Upper lobe of left lung (tissue), 6 donors: ENCODE measurements at regions not wholly inside any gene's neighbourhood (a gene's known extent, or its start where the extent isn't known, plus 50 kb on each side); places are given as distances from the start of the nearest gene placed in this dataset.

Experiments
- ATAC-seq, 2 donors: fragments of 200-7000 bp; cut with Tn5 transposase; one replicate each; pipeline ENCODE4 v1.9.1; 2022; ENCODE audit warnings: mild to moderate bottlenecking in 2 of 2, moderate library complexity in 2 of 2; ENCODE audit not compliant: low FRiP score in 2 of 2
- DNase-seq, 2 donors: peaks; one replicate each; pipeline ENCODE4 v3.0.0-alpha.2; 2019 to 2020
- H3K27ac ChIP-seq, 4 donors: fragments of 200-600 bp; sonication (generic); one replicate each; pipeline ENCODE4 v1.5.1; 2016 to 2019
- H3K27me3 ChIP-seq, 4 donors: fragments of 200-600 bp; sonication (generic); one replicate each; pipeline ENCODE4 v1.5.1; 2017 to 2019
- H3K36me3 ChIP-seq, 4 donors: fragments of 200-600 bp; sonication (generic); one replicate each; pipeline ENCODE4 v1.5.1; 2016 to 2019
- H3K4me1 ChIP-seq, 4 donors: fragments of 200-600 bp; sonication (generic); one replicate each; pipeline ENCODE4 v1.5.1; 2018 to 2019
- H3K4me3 ChIP-seq, 4 donors: fragments of 200-600 bp; sonication (generic); one replicate each; pipeline ENCODE4 v1.5.1; 2017 to 2019; ENCODE audit warnings: mild to moderate bottlenecking in 2 of 4, moderate library complexity in 1 of 4
- H3K9me3 ChIP-seq, 4 donors: fragments of 200-600 bp; sonication (generic); one replicate each; pipeline ENCODE4 v1.5.1; 2018 to 2019
- EP300 ChIP-seq, 4 donors: sonication (generic); formaldehyde crosslinking; IDR thresholded peaks; one replicate each; pipeline ENCODE4 v1.5.1; 2017; ENCODE audit warnings: antibody characterized with exemption in 4 of 4, control low read depth in 2 of 4
- POLR2A ChIP-seq, 4 donors: fragments of 450-650 bp; IDR thresholded peaks; one replicate each; pipeline ENCODE4 v1.5.1; 2016 to 2017; ENCODE audit warnings: antibody characterized with exemption in 4 of 4, mild to moderate bottlenecking in 2 of 4
- POLR2AphosphoS5 ChIP-seq, 2 donors: sonication (generic); formaldehyde crosslinking; IDR thresholded peaks; one replicate each; pipeline ENCODE4 v1.5.1; 2017; ENCODE audit warnings: antibody characterized with exemption in 2 of 2
- whole genome bisulfite sequencing, 2 donors: methylation state at CpG; one replicate each; pipeline ENCODE4 v1.1.5; 2017 to 2018; 5-methylcytosine and 5-hydroxymethylcytosine counted together
- TF ChIP-seq, protein P1 (sequence below), 6 experiments: fragments of 450-650 bp in 4 of 6; fragments of 200-600 bp in 2 of 6; sonication (generic) in 2 of 6; IDR thresholded peaks; one replicate each; pipeline ENCODE4 v1.5.1; 2016 to 2019; ENCODE audit warnings: antibody characterized with exemption in 6 of 6
- donor health status: DM: no; HTN: no; CAD: no; lungs with moderate emphysema.
- donor health status: DM: no; HTN: yes; CAD: no; lungs with severe emphysema.

- TF ChIP-seq EP300 (IDR thresholded peaks at IDR 0.05) (no peak), POLR2A (IDR thresholded peaks at IDR 0.05) (no peak), POLR2AphosphoS5 (IDR thresholded peaks at IDR 0.05) (no peak)
- TF ChIP-seq, protein P1, sequence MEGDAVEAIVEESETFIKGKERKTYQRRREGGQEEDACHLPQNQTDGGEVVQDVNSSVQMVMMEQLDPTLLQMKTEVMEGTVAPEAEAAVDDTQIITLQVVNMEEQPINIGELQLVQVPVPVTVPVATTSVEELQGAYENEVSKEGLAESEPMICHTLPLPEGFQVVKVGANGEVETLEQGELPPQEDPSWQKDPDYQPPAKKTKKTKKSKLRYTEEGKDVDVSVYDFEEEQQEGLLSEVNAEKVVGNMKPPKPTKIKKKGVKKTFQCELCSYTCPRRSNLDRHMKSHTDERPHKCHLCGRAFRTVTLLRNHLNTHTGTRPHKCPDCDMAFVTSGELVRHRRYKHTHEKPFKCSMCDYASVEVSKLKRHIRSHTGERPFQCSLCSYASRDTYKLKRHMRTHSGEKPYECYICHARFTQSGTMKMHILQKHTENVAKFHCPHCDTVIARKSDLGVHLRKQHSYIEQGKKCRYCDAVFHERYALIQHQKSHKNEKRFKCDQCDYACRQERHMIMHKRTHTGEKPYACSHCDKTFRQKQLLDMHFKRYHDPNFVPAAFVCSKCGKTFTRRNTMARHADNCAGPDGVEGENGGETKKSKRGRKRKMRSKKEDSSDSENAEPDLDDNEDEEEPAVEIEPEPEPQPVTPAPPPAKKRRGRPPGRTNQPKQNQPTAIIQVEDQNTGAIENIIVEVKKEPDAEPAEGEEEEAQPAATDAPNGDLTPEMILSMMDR (IDR thresholded peaks at IDR 0.05) = no peak
- peaks cover 0 to 6% (median 0%) of the 10 kb centered on the region in 4 donors for H3K9me3 ChIP-seq
- no peaks in the 10 kb centered on the region for H3K27me3 ChIP-seq
- H3K4me1 ChIP-seq = no peaks in the 10 kb centered on the region
- WGBS, 2 donors = 67 to 88% methylated on average over 5 of the region's 5 CpGs
- H3K27ac ChIP-seq = no peak overlapping the region
- no peak for DNase-seq
- no peaks in the 10 kb centered on the region for H3K36me3 ChIP-seq
- ATAC-seq = no peak
- no peak overlapping the region for H3K4me3 ChIP-seq
Measured at GRCh38 chr7:98479318-98479717, 78.4 kb upstream of the BAIAP2L1 start.

GRCh38 chr7:98475352-98475751 lies 74.5 kb upstream of the BAIAP2L1 start:
- Histone ChIP-seq H3K4me1 (peaks cover 5 to 9% (median 7%) of the 10 kb centered on the region in 4 donors), H3K9me3 (peaks cover 0 to 3% (median 0%) of the 10 kb centered on the region in 4 donors), H3K27ac (no peak overlapping the region), H3K27me3 (peaks cover 0 to 7% (median 0%) of the 10 kb centered on the region in 4 donors), H3K36me3 (no peaks in the 10 kb centered on the region), H3K4me3 (no peak overlapping the region)
- 78 to 87% methylated on average over 3 of the region's 3 CpGs for WGBS, 2 donors
- TF ChIP-seq POLR2A (IDR thresholded peaks at IDR 0.05) (no peak), POLR2AphosphoS5 (IDR thresholded peaks at IDR 0.05) (no peak), EP300 (IDR thresholded peaks at IDR 0.05) (no peak)
- TF ChIP-seq, protein P1 (IDR thresholded peaks at IDR 0.05) = no peak
- DNase-seq (no peak), ATAC-seq (no peak)

GRCh38 chr7:98474558-98474957 lies 73.7 kb upstream of the BAIAP2L1 start:
- peaks cover 0 to 8% (median 0%) of the 10 kb centered on the region in 4 donors for H3K27me3 ChIP-seq
- 88 to 90% methylated on average over 7 of the region's 7 CpGs for WGBS, 2 donors
- TF ChIP-seq POLR2A (IDR thresholded peaks at IDR 0.05) = no peak
- TF ChIP-seq, protein P1 (IDR thresholded peaks at IDR 0.05) = no peak
- TF ChIP-seq POLR2AphosphoS5 (IDR thresholded peaks at IDR 0.05) = no peak
- no peak for TF ChIP-seq EP300 (IDR thresholded peaks at IDR 0.05)
- no peaks in the 10 kb centered on the region for H3K9me3 ChIP-seq
- H3K4me3 ChIP-seq = no peak overlapping the region
- peaks cover 5 to 10% (median 7%) of the 10 kb centered on the region in 4 donors for H3K4me1 ChIP-seq
- no peak for DNase-seq
- no peak for ATAC-seq
- H3K36me3 ChIP-seq = no peaks in the 10 kb centered on the region
- no peak overlapping the region for H3K27ac ChIP-seq

DNA sequence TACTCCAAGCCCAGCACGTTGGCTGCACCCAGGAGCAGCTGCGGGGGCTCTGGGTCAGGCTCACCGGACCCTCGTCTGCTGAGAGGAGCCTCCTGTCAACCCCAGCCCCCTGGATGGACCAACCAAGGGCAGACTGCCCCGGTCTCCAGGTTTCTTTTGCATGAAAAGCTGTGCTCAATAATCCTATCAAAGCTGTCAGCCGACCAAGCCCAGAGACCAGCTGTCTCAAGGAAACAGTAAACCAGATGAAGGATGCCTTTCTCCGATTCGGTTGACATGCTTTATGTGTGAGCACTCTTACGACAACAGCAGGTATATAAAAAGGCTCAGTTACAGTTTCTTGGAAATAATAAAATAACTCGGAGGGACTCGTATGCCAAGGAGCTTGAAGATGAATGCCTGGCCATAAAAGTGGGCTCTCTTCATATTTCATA lies 71.6 kb upstream of the BAIAP2L1 start:
- H3K9me3 ChIP-seq = peaks cover 0 to 4% (median 0%) of the 10 kb centered on the region in 4 donors
- no peak for DNase-seq
- ATAC-seq = no peak
- peaks cover 0 to 8% (median 0%) of the 10 kb centered on the region in 4 donors for H3K27me3 ChIP-seq
- no peak overlapping the region for H3K27ac ChIP-seq
- no peak overlapping the region for H3K4me3 ChIP-seq
- 76 to 77% methylated on average over 11 of the region's 11 CpGs for WGBS, 2 donors
- no peaks in the 10 kb centered on the region for H3K36me3 ChIP-seq
- TF ChIP-seq POLR2AphosphoS5 (IDR thresholded peaks at IDR 0.05) (no peak), EP300 (IDR thresholded peaks at IDR 0.05) (no peak)
- TF ChIP-seq, protein P1 (IDR thresholded peaks at IDR 0.05) = no peak
- H3K4me1 ChIP-seq = peaks cover 5 to 10% (median 7%) of the 10 kb centered on the region in 4 donors
